WTC11 (cell line): ENCODE measurements at regions not wholly inside any gene's neighbourhood (a gene's known extent, or its start where the extent isn't known, plus 50 kb on each side); places are given as distances from the start of the nearest gene placed in this dataset.

Experiments
- ATAC-seq: fragments of 200-7000 bp; cut with Tn5 transposase; 2 replicates; pipeline ENCODE4 v1.10.0; 2021; ENCODE audit warnings: mild to moderate bottlenecking, moderate library complexity
- CTCF ChIA-PET: fragments of 300-600 bp; sonication (Branson Sonifier 250); formaldehyde crosslinking; loops from one replicate; lab custom pipeline; 2021; ENCODE audit warnings: antibody characterized with exemption; lab: Charles Lee
- POLR2A ChIA-PET: fragments of 350-600 bp; sonication (Branson Sonifier 250); formaldehyde crosslinking; loops from one replicate; lab custom pipeline; 2021; ENCODE audit warnings: antibody characterized with exemption; lab: Charles Lee
- DNase-seq: peaks from one replicate; pipeline ENCODE4 v3.0.0; 2021; ENCODE audit warnings: low spot score
- H3K27ac Mint-ChIP-seq: 2 replicates; pipeline ENCODE4 v1.8.0; 2021; ENCODE audit warnings: mixed read lengths
- H3K27me3 Mint-ChIP-seq: 2 replicates; pipeline ENCODE4 v1.8.0; 2021; ENCODE audit warnings: low read depth, mild to moderate bottlenecking, moderate library complexity, mixed read lengths
- H3K36me3 Mint-ChIP-seq: 2 replicates; pipeline ENCODE4 v1.8.0; 2021; ENCODE audit warnings: mixed read lengths
- H3K4me1 Mint-ChIP-seq: 2 replicates; pipeline ENCODE4 v1.8.0; 2022; ENCODE audit warnings: mixed read lengths
- H3K4me3 Mint-ChIP-seq: 2 replicates; pipeline ENCODE4 v1.8.0; 2021; ENCODE audit warnings: mild to moderate bottlenecking, moderate library complexity, mixed read lengths
- H3K9me3 Mint-ChIP-seq: 2 replicates; pipeline ENCODE4 v1.8.0; 2021; ENCODE audit warnings: mixed read lengths
- ARID4B ChIP-seq: sonication (generic); formaldehyde crosslinking; IDR thresholded peaks from 2 replicates; pipeline ENCODE4 v1.8.0; 2023; ENCODE audit warnings: missing genetic modification reagents, mild to moderate bottlenecking, borderline replicate concordance
- ATF1 ChIP-seq: sonication (generic); formaldehyde crosslinking; IDR thresholded peaks from 2 replicates; pipeline ENCODE4 v1.8.1; 2023; ENCODE audit warnings: mild to moderate bottlenecking, moderate library complexity, missing genetic modification reagents
- ATF6 ChIP-seq: sonication (generic); formaldehyde crosslinking; IDR thresholded peaks from 2 replicates; pipeline ENCODE4 v1.8.1; 2023; ENCODE audit warnings: mild to moderate bottlenecking, missing genetic modification reagents
- ELF4 ChIP-seq: sonication (generic); formaldehyde crosslinking; IDR thresholded peaks from 2 replicates; pipeline ENCODE4 v1.8.1; 2022; ENCODE audit warnings: low read depth, mild to moderate bottlenecking, moderate library complexity, missing genetic modification reagents
- GABPB1 ChIP-seq: sonication (generic); formaldehyde crosslinking; IDR thresholded peaks from 2 replicates; pipeline ENCODE4 v1.8.1; 2023; ENCODE audit warnings: mild to moderate bottlenecking, missing genetic modification reagents
- SMAD4 ChIP-seq: sonication (generic); formaldehyde crosslinking; IDR thresholded peaks from 2 replicates; pipeline ENCODE4 v1.8.0; 2022; ENCODE audit warnings: mild to moderate bottlenecking, missing genetic modification reagents
- USF2 ChIP-seq: sonication (generic); formaldehyde crosslinking; IDR thresholded peaks from 2 replicates; pipeline ENCODE4 v1.8.1; 2023; ENCODE audit warnings: mild to moderate bottlenecking, missing genetic modification reagents, moderate library complexity
- ZBTB43 ChIP-seq: sonication (generic); formaldehyde crosslinking; IDR thresholded peaks from 2 replicates; pipeline ENCODE4 v1.8.1; 2023; ENCODE audit warnings: mild to moderate bottlenecking, missing genetic modification reagents
- ZNF138 ChIP-seq: sonication (generic); formaldehyde crosslinking; conservative IDR thresholded peaks from 2 replicates; pipeline ENCODE4 v1.8.1; 2022; ENCODE audit warnings: mild to moderate bottlenecking, moderate library complexity, missing genetic modification reagents
- ZNF232 ChIP-seq: sonication (generic); formaldehyde crosslinking; IDR thresholded peaks from 2 replicates; pipeline ENCODE4 v1.8.0; 2022; ENCODE audit warnings: mild to moderate bottlenecking, missing genetic modification reagents
- ZNF263 ChIP-seq: sonication (generic); formaldehyde crosslinking; IDR thresholded peaks from 2 replicates; pipeline ENCODE4 v1.8.1; 2022; ENCODE audit warnings: low read depth, mild to moderate bottlenecking, moderate library complexity, missing genetic modification reagents
- ZNF281 ChIP-seq: sonication (generic); formaldehyde crosslinking; IDR thresholded peaks from 2 replicates; pipeline ENCODE4 v1.8.0; 2023; ENCODE audit warnings: mild to moderate bottlenecking, missing genetic modification reagents
- ZNF396 ChIP-seq: fragments of 250-450 bp; sonication (Bioruptor Pico); IDR thresholded peaks from 2 replicates; pipeline ENCODE4 v1.8.0; 2021; ENCODE audit warnings: mild to moderate bottlenecking, moderate library complexity, borderline replicate concordance
- ZNF416 ChIP-seq: fragments of 250-450 bp; sonication (Bioruptor Pico); IDR thresholded peaks from 2 replicates; pipeline ENCODE4 v1.9.0; 2021; ENCODE audit warnings: mild to moderate bottlenecking, inconsistent platforms
- ZNF671 ChIP-seq: fragments of 250-450 bp; sonication (Bioruptor Pico); IDR thresholded peaks from 2 replicates; pipeline ENCODE4 v1.8.0; 2021; ENCODE audit warnings: mild to moderate bottlenecking

- TF ChIP-seq ATF6 (CRISPR knock-in tag): no peak
- TF ChIP-seq ATF1 (CRISPR knock-in tag): no peak
- no peak for TF ChIP-seq ZBTB43 (CRISPR knock-in tag)
- TF ChIP-seq ZNF396 (CRISPR knock-in tag): no peak
These were observed 82.2 kb upstream of the HDAC4 start (continued) for GRCh38 chr2:239482778-239483712.

GRCh38 chr2:239479471-239479870 is 78.7 kb upstream of the HDAC4 start:
- no peaks in the 10 kb centered on the region for H3K36me3 Mint-ChIP-seq
- H3K4me1 Mint-ChIP-seq: peaks cover 2% of the 10 kb centered on the region
- ChIA-PET POLR2A (no interaction called here), CTCF (no interaction called here)
- H3K27ac Mint-ChIP-seq: no peak overlapping the region
- H3K4me3 Mint-ChIP-seq: no peak overlapping the region
- H3K9me3 Mint-ChIP-seq: peaks cover 1% of the 10 kb centered on the region; the same call in 1 of the 2 replicates
- no peak for ATAC-seq
- TF ChIP-seq ZNF416 (CRISPR knock-in tag) (no peak), ZNF396 (CRISPR knock-in tag) (no peak), ELF4 (CRISPR knock-in tag) (no peak), ZNF138 (CRISPR knock-in tag) (no peak), USF2 (CRISPR knock-in tag) (no peak), SMAD4 (CRISPR knock-in tag) (no peak), ZNF232 (CRISPR knock-in tag) (no peak), ZNF263 (CRISPR knock-in tag) (no peak), ARID4B (CRISPR knock-in tag) (no peak), ZNF671 (no peak), GABPB1 (CRISPR knock-in tag) (no peak), ZNF281 (CRISPR knock-in tag) (no peak)
- DNase-seq: no peak
- H3K27me3 Mint-ChIP-seq: no peaks in the 10 kb centered on the region
